Left renal pelvis (tissue), 4 donors: ENCODE measurements at regions not wholly inside any gene's neighbourhood (a gene's known extent, or its start where the extent isn't known, plus 50 kb on each side); places are given as distances from the start of the nearest gene placed in this dataset.

Experiments
- DNase-seq, 4 donors: peaks; one replicate each; pipeline ENCODE4 v3.0.0-alpha.2; 2013; ENCODE audit warnings: low read depth in 4 of 4, low spot score in 3 of 4

- no peak for DNase-seq
These were observed 617.0 kb downstream of the VRK1 start for GRCh38 chr14:97413966-97414717.

GRCh38 chr14:97414718-97415098, 617.5 kb downstream of the VRK1 start:
- DNase-seq = no peak

GRCh38 chr14:97415907-97416306, 618.7 kb downstream of the VRK1 start:
- DNase-seq = no peak

GRCh38 chr14:97416550-97416949, 619.4 kb downstream of the VRK1 start:
- DNase-seq = no peak

GRCh38 chr14:97417331-97417730, 620.1 kb downstream of the VRK1 start:
- no peak for DNase-seq

GRCh38 chr14:97420211-97420610, 623.0 kb downstream of the VRK1 start:
- DNase-seq = no peak

GRCh38 chr14:97426776-97427175, 629.6 kb downstream of the VRK1 start:
- DNase-seq = no peak

- DNase-seq = no peak
These were observed 631.7 kb downstream of the VRK1 start for GRCh38 chr14:97428808-97429440.

GRCh38 chr14:97432586-97432985, 635.4 kb downstream of the VRK1 start:
- DNase-seq = no peak

- no peak for DNase-seq
These were observed 644.7 kb downstream of the VRK1 start for GRCh38 chr14:97441740-97442362.

GRCh38 chr14:97442363-97442762, 645.2 kb downstream of the VRK1 start:
- DNase-seq = no peak

GRCh38 chr14:97443412-97443811, 646.2 kb downstream of the VRK1 start:
- DNase-seq = no peak

- no peak for DNase-seq
These were observed 647.1 kb downstream of the VRK1 start for GRCh38 chr14:97444248-97444647.

GRCh38 chr14:97445367-97445766, 648.2 kb downstream of the VRK1 start:
- DNase-seq = no peak

- no peak for DNase-seq
These were observed 648.9 kb downstream of the VRK1 start for GRCh38 chr14:97446087-97446486.

GRCh38 chr14:97452314-97452713, 655.1 kb downstream of the VRK1 start:
- no peak for DNase-seq

- no peak for DNase-seq
These were observed 656.8 kb downstream of the VRK1 start for GRCh38 chr14:97453991-97454390.

- no peak for DNase-seq
These were observed 659.3 kb downstream of the VRK1 start for GRCh38 chr14:97456462-97456861.

GRCh38 chr14:97456958-97457357, 659.8 kb downstream of the VRK1 start:
- no peak for DNase-seq

- no peak for DNase-seq
These were observed 660.4 kb downstream of the VRK1 start for GRCh38 chr14:97457575-97458085.

GRCh38 chr14:97458255-97458654, 661.1 kb downstream of the VRK1 start:
- DNase-seq = no peak
